Prostate gland (tissue), 2 donors: ENCODE measurements at regions not wholly inside any gene's neighbourhood (a gene's known extent, or its start where the extent isn't known, plus 50 kb on each side); places are given as distances from the start of the nearest gene placed in this dataset.

Source experiments
- POLR2A ChIP-seq: fragments of 450-650 bp; IDR thresholded peaks from one replicate; pipeline ENCODE4 v1.6.1; 2016; ENCODE audit warnings: antibody characterized with exemption, mild to moderate bottlenecking
- POLR2AphosphoS5 ChIP-seq: sonication (generic); formaldehyde crosslinking; IDR thresholded peaks from one replicate; pipeline ENCODE4 v1.6.1; 2017; ENCODE audit warnings: antibody characterized with exemption
- TF ChIP-seq, protein P1 (sequence below), 4 experiments: fragments of 200-600 bp in 2 of 4; fragments of 450-650 bp in 2 of 4; sonication (generic) in 2 of 4; IDR thresholded peaks; 1 replicate in 3 of 4; 2 replicates in 1 of 4; pipeline ENCODE4 v1.5.1; 2016 to 2019; ENCODE audit warnings: antibody characterized with exemption in 4 of 4, mild to moderate bottlenecking in 2 of 4, moderate library complexity in 2 of 4

- TF ChIP-seq POLR2A (no peak), POLR2AphosphoS5 (no peak)
- TF ChIP-seq, protein P1, sequence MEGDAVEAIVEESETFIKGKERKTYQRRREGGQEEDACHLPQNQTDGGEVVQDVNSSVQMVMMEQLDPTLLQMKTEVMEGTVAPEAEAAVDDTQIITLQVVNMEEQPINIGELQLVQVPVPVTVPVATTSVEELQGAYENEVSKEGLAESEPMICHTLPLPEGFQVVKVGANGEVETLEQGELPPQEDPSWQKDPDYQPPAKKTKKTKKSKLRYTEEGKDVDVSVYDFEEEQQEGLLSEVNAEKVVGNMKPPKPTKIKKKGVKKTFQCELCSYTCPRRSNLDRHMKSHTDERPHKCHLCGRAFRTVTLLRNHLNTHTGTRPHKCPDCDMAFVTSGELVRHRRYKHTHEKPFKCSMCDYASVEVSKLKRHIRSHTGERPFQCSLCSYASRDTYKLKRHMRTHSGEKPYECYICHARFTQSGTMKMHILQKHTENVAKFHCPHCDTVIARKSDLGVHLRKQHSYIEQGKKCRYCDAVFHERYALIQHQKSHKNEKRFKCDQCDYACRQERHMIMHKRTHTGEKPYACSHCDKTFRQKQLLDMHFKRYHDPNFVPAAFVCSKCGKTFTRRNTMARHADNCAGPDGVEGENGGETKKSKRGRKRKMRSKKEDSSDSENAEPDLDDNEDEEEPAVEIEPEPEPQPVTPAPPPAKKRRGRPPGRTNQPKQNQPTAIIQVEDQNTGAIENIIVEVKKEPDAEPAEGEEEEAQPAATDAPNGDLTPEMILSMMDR (IDR thresholded peaks at IDR 0.05), result no peak
Measured at GRCh38 chr1:185433667-185434066, 116.6 kb upstream of the IVNS1ABP start.
